ENCODE measurements at regions not wholly inside any gene's neighbourhood (a gene's known extent, or its start where the extent isn't known, plus 50 kb on each side); places are given as distances from the start of the nearest gene placed in this dataset.

GRCh38 chrY:21821881-21822280, 72.4 kb downstream of the RBMY1D start:
- no peak for TF ChIP-seq CTCF (IDR thresholded peaks at IDR 0.05 in 4 of 5, conservative IDR thresholded peaks at IDR 0.05 in 1 of 5)
- no peak for TF ChIP-seq POLR2A (IDR thresholded peaks at IDR 0.05)
